ENCODE measurements at regions not wholly inside any gene's neighbourhood (a gene's known extent, or its start where the extent isn't known, plus 50 kb on each side); places are given as distances from the start of the nearest gene placed in this dataset.

DNA sequence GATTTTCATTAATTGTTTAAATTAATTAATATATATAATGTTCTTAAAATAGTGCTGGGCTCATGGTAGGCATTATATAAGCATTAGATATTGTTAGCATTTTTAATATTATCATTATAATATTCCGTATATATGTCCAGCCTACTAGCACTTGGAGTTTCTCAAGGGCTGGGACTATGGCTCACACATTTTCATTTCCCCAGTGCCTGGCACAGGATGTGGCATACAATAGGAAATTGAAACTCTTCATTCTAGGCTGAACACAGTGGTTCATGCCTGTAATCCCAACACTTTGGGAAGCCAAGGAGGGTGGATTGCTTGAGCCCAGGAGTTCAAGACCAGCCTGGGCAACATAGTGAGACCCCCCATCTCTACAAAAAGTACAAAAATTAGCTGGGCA lies 170.4 kb downstream of the RSL24D1 start:
- DNase-seq (ENCODE audit: low read depth): no peak

DNA sequence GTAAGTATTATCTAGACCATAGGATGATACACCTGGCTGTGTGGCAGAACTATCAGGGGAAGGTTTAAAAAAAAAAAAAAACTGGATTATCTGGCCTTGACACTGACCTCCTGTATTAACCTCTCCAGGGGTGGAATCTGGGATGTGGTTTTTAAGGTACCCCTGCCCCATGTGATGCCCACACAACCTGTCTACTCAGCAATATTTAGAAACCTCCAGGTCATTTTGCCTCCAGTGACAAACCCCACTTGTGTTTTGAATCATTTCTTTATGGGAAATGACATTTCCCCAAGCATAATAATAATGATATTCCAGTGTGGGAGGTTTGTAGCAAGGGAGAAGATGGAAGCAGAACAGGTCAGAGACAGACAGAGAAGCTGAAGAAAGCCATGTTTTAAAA lies 179.1 kb downstream of the RSL24D1 start:
- DNase-seq (ENCODE audit: low read depth): no peak

- DNase-seq (ENCODE audit: low read depth): peak; percentile 2
These were observed 180.5 kb downstream of the RSL24D1 start for GRCh38 chr15:55016225-55016624.

DNA sequence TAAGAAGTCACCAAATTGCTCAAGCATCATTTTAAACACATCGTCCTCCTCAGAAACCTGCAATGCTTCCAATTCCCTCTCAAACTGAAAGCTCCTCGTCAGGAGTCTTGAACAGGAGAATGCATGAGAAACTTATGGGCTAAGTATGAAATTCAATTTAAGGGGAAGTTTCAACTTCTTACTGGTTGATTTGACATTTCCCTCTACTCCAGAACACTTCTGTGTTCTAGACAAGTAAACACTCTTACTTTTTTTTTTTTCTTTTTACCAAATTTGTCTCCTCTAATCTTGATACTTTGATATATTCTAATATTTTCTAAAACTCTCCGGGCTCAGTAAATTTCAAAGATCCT lies 181.7 kb downstream of the RSL24D1 start:
- no peak for DNase-seq (ENCODE audit: low read depth)

- no peak for DNase-seq (ENCODE audit: low read depth)
These were observed 182.2 kb downstream of the RSL24D1 start for GRCh38 chr15:55014391-55015092.

DNA sequence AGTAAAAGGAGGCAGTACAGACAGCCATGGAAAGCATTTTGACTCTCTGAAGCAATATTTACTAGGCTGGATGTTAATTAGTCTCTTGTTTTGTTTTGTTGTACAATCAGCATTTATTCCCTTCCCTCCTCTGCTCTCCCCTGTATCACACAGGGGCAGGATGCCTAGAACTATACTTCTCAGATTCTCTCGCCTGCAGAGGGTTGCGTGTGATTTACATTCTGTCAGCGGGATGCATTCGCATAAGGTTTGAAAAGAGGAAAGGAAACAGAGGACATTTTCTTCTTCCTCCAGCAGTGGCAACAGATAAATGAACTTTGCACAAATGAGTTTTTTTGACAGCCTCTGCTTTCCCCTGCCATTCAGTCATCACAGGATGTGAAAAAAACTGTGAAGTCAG lies 188.3 kb downstream of the RSL24D1 start:
- no peak for DNase-seq (ENCODE audit: low read depth)

GRCh38 chr15:55007561-55007960 lies 189.2 kb downstream of the RSL24D1 start:
- no peak for DNase-seq (ENCODE audit: low read depth)

GRCh38 chr15:55005679-55006078 lies 191.1 kb downstream of the RSL24D1 start:
- no peak for DNase-seq (ENCODE audit: low read depth)

DNA sequence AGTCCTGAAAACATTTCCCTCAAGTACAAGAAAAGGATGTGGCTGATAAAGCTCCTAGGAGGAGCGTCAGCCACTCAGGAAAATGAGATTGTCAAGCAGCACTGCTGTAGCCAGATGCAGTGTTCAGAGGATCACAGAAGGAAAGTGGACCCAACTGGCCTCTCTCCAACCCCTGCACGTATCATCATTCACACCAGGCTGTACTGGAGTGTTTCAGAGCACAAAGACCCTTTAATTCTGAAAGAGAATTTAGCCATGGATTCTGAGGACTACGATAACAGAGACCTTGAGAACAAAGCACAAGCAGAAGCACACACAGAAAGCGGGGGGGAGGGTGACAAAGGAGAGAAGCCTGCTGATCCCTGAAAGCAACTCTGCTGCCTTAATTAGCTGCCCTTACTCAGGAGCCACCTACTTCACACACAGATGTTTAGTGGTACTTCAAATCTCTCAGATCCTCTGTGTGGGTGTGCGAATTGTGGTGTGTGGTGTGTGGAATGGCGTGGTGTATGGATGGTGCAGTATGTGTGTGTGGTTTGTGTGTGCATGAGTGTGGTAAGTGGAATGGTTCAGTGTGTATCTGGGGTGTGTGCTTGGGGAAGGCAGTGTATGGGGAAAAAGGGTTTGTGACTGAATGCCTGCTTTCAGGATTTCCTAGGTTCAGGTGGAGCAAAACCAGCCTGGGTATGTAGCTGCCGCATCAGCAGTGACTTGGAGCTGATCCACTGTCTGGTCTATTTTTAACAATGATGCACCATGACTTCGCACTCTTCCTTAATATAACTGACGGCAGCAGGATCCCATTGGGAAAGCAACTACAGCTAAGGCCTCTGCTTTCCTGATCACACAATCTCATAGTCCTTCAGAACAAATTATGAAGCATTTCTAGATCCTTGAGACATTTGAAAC lies 192.5 kb downstream of the RSL24D1 start:
- peak; percentile 32 for DNase-seq (ENCODE audit: low read depth)

DNA sequence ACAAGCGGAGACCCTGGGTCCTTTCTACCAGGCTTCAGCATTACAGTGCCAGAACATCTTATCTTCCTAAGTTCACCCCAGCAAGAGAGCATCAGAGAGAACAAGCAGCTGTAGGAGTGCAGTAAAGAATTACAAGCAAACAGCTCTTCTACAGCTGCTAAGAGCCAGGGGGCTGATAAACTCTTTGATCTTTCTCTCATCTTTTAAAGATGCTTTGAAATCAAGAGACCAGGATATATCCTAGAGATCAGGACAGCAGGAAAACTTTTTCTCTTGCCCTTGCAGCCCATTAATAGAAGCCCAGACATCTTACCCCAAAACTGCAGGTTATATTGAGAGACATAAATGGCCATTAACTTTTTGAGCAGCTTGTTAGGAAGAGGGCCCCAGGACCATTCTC lies 198.1 kb downstream of the RSL24D1 start:
- DNase-seq (ENCODE audit: low read depth): no peak

- no peak for DNase-seq (ENCODE audit: low read depth)
These were observed 205.9 kb downstream of the RSL24D1 start for GRCh38 chr15:54990793-54991192.

DNA sequence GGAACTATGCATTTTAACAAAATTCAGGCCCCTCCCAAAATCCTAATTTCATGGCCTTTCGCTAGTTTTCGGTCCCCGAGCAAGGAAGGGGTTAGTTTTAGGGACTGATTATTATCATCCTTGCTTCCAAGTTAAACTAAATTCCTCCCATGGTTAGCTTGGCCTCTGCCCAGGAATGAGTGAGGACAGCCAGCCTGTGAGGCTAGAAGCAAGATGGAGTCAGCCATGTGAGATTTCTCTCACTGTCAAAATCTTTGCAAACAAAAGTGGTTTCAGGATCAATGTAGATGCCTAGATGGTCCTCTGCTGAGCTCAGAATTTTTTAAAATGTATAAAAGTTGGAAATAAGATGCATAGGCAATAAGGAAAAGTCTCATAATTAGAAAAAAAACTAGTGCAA lies 208.9 kb downstream of the RSL24D1 start:
- no peak for DNase-seq (ENCODE audit: low read depth)

DNA sequence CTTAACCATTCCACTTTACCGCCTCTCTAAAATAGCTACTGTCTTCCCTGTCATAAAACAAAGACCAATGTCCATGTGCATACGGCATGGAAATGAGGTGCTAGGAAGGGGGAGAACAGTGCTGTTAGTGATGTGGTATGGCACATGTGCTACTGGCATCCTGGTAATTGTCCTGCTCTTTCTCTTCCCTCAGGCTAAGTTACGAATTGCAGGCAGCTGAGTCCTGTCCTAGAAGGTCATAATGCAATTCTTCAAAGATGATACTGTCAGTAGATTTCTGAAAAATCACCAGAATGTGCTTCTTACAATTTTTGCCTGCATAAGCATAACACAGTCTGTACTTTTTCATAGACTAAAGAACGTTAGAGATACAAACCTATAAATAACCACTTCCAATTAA lies 216.8 kb downstream of the RSL24D1 start:
- no peak for DNase-seq (ENCODE audit: low read depth)

DNA sequence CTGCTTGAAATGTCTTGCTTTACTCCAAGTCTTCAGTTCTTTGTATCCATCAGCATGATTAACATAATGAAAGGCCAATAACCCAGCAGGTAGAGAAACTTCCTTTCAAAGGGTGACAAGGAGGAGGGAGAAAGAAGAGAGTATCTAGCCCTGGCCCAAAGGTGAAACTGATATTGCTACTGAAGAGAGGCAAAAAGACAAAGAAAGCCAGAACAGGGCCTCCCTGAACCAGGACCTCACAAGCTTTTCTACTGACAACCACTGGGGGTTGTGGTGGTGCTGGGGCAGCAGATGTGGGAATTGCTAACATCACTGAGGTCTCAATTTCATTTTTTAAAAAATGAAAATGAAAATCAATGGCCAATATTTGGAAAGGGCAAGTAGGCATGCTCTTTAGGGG lies 234.1 kb downstream of the RSL24D1 start:
- DNase-seq (ENCODE audit: low read depth): no peak

DNA sequence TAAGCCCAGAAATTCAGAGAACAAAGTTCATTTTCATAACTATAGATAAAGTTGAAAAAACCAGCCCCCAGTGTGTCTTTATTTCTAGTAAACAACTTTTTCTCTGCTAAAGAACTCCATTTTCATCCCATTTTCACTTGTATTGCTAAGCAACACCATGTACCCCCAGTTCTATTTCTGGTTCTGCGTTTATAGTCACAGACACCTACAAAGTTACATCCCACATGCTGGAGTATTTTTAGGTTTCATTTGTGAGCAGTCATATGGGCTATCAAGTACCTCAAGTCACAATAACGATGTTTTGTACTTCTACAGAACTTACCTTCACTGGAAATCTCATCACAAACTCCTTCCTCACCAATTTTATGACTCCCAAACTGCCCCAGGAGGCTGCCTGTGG lies 236.5 kb downstream of the RSL24D1 start:
- DNase-seq (ENCODE audit: low read depth): no peak

- DNase-seq (ENCODE audit: low read depth): no peak
These were observed 255.3 kb downstream of the RSL24D1 start for GRCh38 chr15:54941417-54941816.

DNA sequence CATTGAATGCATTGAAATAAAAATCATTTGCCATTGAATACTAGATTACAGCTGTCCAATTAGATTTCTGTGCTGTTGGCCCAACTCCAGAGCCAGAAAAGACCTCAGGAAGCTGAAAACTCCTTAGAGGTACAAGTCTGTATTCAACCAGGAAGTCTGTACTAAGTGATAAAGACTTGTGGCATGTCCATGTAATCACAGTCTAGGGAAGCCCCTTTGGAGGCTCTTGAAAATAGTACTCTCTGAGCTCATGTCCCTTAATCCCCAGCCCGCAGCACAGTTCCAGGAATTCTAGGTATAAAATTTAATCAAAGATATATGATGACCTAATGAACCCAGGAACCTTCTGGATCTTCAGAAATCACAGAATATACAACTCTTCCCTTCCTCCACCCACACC lies 279.4 kb downstream of the RSL24D1 start:
- no peak for DNase-seq (ENCODE audit: low read depth)

GRCh38 chr15:54915380-54915779 lies 281.4 kb downstream of the RSL24D1 start:
- no peak for DNase-seq (ENCODE audit: low read depth)

- no peak for DNase-seq (ENCODE audit: low read depth)
These were observed 312.4 kb downstream of the RSL24D1 start for GRCh38 chr15:54884312-54884711.

GRCh38 chr15:54859982-54860381 lies 336.8 kb downstream of the RSL24D1 start:
- no peak for DNase-seq (ENCODE audit: low read depth)

- no peak for DNase-seq (ENCODE audit: low read depth)
These were observed 342.1 kb downstream of the RSL24D1 start for GRCh38 chr15:54854667-54855066.

DNA sequence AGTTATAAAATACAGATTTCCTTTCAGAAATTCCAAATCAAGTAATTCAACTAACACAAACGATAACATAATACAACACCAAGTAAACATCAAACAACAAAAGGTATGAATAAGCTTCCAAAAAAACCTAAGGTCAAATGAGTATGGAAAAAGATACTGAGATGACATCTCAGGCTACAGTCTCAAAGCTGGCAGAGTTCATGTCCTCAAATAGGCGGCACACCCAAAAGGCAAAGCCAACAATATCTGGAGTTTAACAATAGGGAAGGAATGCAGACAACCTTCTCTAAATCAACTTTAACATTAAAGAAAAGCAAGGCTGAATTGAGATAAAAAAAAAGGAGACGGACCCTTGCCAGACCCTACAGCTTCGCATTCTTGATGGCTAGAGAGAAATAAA lies 346.6 kb downstream of the RSL24D1 start:
- no peak for DNase-seq (ENCODE audit: low read depth)

GRCh38 chr15:54843006-54843405 lies 353.7 kb downstream of the RSL24D1 start:
- DNase-seq (ENCODE audit: low read depth): no peak
